Natural killer cell treated with Interleukin-12 subunit alpha and Interleukin-12 subunit beta and Interleukin-15 and Interleukin-18, amount 100 ng/mL, for 72 hours (primary cell): ENCODE measurements at regions not wholly inside any gene's neighbourhood (a gene's known extent, or its start where the extent isn't known, plus 50 kb on each side); places are given as distances from the start of the nearest gene placed in this dataset.

Source experiments
- ATAC-seq, 2 donors: fragments of 150-1000 bp; cut with Tn5 transposase in 1 of 2; sonication (Bioruptor Pico), chemical (Tn5 transposase) in 1 of 2; 2 replicates each; pipeline ENCODE4 v1.10.0; 2021
- DNase-seq: peaks from one replicate; pipeline ENCODE4 v3.0.0; 2022; ENCODE audit warnings: low spot score
- H3K27ac Mint-ChIP-seq, 2 donors: 1 replicate in 1 of 2; 2 replicates in 1 of 2; pipeline ENCODE4 v1.8.0; 2022; ENCODE audit warnings: mixed read lengths in 2 of 2, mild to moderate bottlenecking in 1 of 2, moderate library complexity in 1 of 2
- H3K27me3 Mint-ChIP-seq, 2 donors: 1 replicate in 1 of 2; 2 replicates in 1 of 2; pipeline ENCODE4 v1.8.0; 2022; ENCODE audit warnings: mixed read lengths in 2 of 2
- H3K36me3 Mint-ChIP-seq: one replicate; pipeline ENCODE4 v1.8.0; 2022; ENCODE audit warnings: mixed read lengths
- H3K4me1 Mint-ChIP-seq, 2 donors: 1 replicate in 1 of 2; 2 replicates in 1 of 2; pipeline ENCODE4 v1.8.0; 2022; ENCODE audit warnings: low read depth in 2 of 2, mixed read lengths in 2 of 2, mild to moderate bottlenecking in 1 of 2
- H3K4me3 Mint-ChIP-seq: one replicate; pipeline ENCODE4 v1.8.0; 2022; ENCODE audit warnings: mixed read lengths
- H3K9me3 Mint-ChIP-seq: 2 replicates; pipeline ENCODE4 v1.8.0; 2022; ENCODE audit warnings: mixed read lengths

GRCh38 chr17:69936996-69937395 is 138.0 kb upstream of the KCNJ16 start:
- Mint-ChIP-seq H3K27ac (no peak overlapping the region), H3K4me1 (no peaks in the 10 kb centered on the region), H3K36me3 (no peaks in the 10 kb centered on the region), H3K4me3 (no peak overlapping the region), H3K9me3 (peaks cover 9% of the 10 kb centered on the region), H3K27me3 (no peaks in the 10 kb centered on the region)
- ATAC-seq, result no peak
- no peak for DNase-seq

- DNase-seq (no peak), ATAC-seq (no peak)
- Mint-ChIP-seq H3K4me3 (no peak overlapping the region), H3K4me1 (no peaks in the 10 kb centered on the region), H3K9me3 (no peaks in the 10 kb centered on the region), H3K27ac (no peak overlapping the region), H3K36me3 (no peaks in the 10 kb centered on the region), H3K27me3 (no peaks in the 10 kb centered on the region)
These were observed 132.0 kb upstream of the KCNJ16 start for GRCh38 chr17:69943058-69943457.

- Mint-ChIP-seq H3K9me3 (no peaks in the 10 kb centered on the region), H3K27ac (no peak overlapping the region), H3K27me3 (no peaks in the 10 kb centered on the region), H3K36me3 (no peaks in the 10 kb centered on the region), H3K4me3 (no peak overlapping the region), H3K4me1 (no peaks in the 10 kb centered on the region)
- no peak for ATAC-seq
- no peak for DNase-seq
These were observed 130.6 kb upstream of the KCNJ16 start for GRCh38 chr17:69944406-69944805.

- Mint-ChIP-seq H3K4me1 (no peaks in the 10 kb centered on the region), H3K36me3 (no peaks in the 10 kb centered on the region), H3K27ac (no peak overlapping the region), H3K27me3 (no peaks in the 10 kb centered on the region), H3K4me3 (no peak overlapping the region), H3K9me3 (no peaks in the 10 kb centered on the region)
- DNase-seq, result no peak
- ATAC-seq, result no peak
These were observed 129.3 kb upstream of the KCNJ16 start for GRCh38 chr17:69945698-69946185.

- H3K36me3 Mint-ChIP-seq, result no peaks in the 10 kb centered on the region
- H3K27ac Mint-ChIP-seq, result no peak overlapping the region
- no peaks in the 10 kb centered on the region for H3K4me1 Mint-ChIP-seq
- no peak for ATAC-seq
- DNase-seq, result no peak
- H3K4me3 Mint-ChIP-seq, result no peak overlapping the region
- H3K27me3 Mint-ChIP-seq, result no peaks in the 10 kb centered on the region
- no peaks in the 10 kb centered on the region for H3K9me3 Mint-ChIP-seq
These were observed 127.8 kb upstream of the KCNJ16 start for GRCh38 chr17:69947027-69947759.

GRCh38 chr17:69948406-69948805 is 126.6 kb upstream of the KCNJ16 start:
- H3K27me3 Mint-ChIP-seq, result no peaks in the 10 kb centered on the region
- no peak for DNase-seq
- no peaks in the 10 kb centered on the region for H3K36me3 Mint-ChIP-seq
- no peak overlapping the region for H3K4me3 Mint-ChIP-seq
- no peaks in the 10 kb centered on the region for H3K9me3 Mint-ChIP-seq
- H3K4me1 Mint-ChIP-seq, result no peaks in the 10 kb centered on the region
- H3K27ac Mint-ChIP-seq, result no peak overlapping the region
- no peak for ATAC-seq

- no peak overlapping the region for H3K27ac Mint-ChIP-seq
- no peaks in the 10 kb centered on the region for H3K36me3 Mint-ChIP-seq
- H3K9me3 Mint-ChIP-seq, result no peaks in the 10 kb centered on the region
- DNase-seq (no peak), ATAC-seq (no peak)
- no peaks in the 10 kb centered on the region for H3K27me3 Mint-ChIP-seq
- H3K4me1 Mint-ChIP-seq, result no peaks in the 10 kb centered on the region
- H3K4me3 Mint-ChIP-seq, result no peak overlapping the region
These were observed 125.5 kb upstream of the KCNJ16 start for GRCh38 chr17:69949496-69949895.

- H3K27me3 Mint-ChIP-seq, result no peaks in the 10 kb centered on the region
- no peaks in the 10 kb centered on the region for H3K4me1 Mint-ChIP-seq
- no peak overlapping the region for H3K4me3 Mint-ChIP-seq
- DNase-seq (no peak), ATAC-seq (no peak)
- no peak overlapping the region for H3K27ac Mint-ChIP-seq
- H3K9me3 Mint-ChIP-seq, result no peaks in the 10 kb centered on the region
- H3K36me3 Mint-ChIP-seq, result no peaks in the 10 kb centered on the region
These were observed 124.9 kb upstream of the KCNJ16 start for GRCh38 chr17:69949973-69950695.

GRCh38 chr17:69950701-69951418 is 124.2 kb upstream of the KCNJ16 start:
- DNase-seq (no peak), ATAC-seq (no peak)
- H3K27ac Mint-ChIP-seq, result no peak overlapping the region
- no peaks in the 10 kb centered on the region for H3K27me3 Mint-ChIP-seq
- no peaks in the 10 kb centered on the region for H3K4me1 Mint-ChIP-seq
- H3K36me3 Mint-ChIP-seq, result no peaks in the 10 kb centered on the region
- H3K4me3 Mint-ChIP-seq, result no peak overlapping the region
- no peaks in the 10 kb centered on the region for H3K9me3 Mint-ChIP-seq

- Mint-ChIP-seq H3K9me3 (peaks cover 3% of the 10 kb centered on the region), H3K4me3 (no peak overlapping the region), H3K27me3 (no peaks in the 10 kb centered on the region), H3K4me1 (no peaks in the 10 kb centered on the region), H3K36me3 (no peaks in the 10 kb centered on the region), H3K27ac (no peak overlapping the region)
- no peak for ATAC-seq
- no peak for DNase-seq
These were observed 120.6 kb upstream of the KCNJ16 start for GRCh38 chr17:69954241-69954925.

- Mint-ChIP-seq H3K27ac (no peak overlapping the region), H3K9me3 (peaks cover 5% of the 10 kb centered on the region), H3K4me3 (no peak overlapping the region), H3K36me3 (no peaks in the 10 kb centered on the region), H3K27me3 (no peaks in the 10 kb centered on the region), H3K4me1 (no peaks in the 10 kb centered on the region)
- ATAC-seq (no peak), DNase-seq (no peak)
These were observed 117.0 kb upstream of the KCNJ16 start for GRCh38 chr17:69958063-69958462.

GRCh38 chr17:69959283-69959682 is 115.7 kb upstream of the KCNJ16 start:
- H3K4me1 Mint-ChIP-seq, result no peaks in the 10 kb centered on the region
- no peak for DNase-seq
- no peak for ATAC-seq
- peaks cover 5% of the 10 kb centered on the region for H3K9me3 Mint-ChIP-seq
- no peak overlapping the region for H3K27ac Mint-ChIP-seq
- H3K27me3 Mint-ChIP-seq, result no peaks in the 10 kb centered on the region
- no peak overlapping the region for H3K4me3 Mint-ChIP-seq
- H3K36me3 Mint-ChIP-seq, result no peaks in the 10 kb centered on the region

GRCh38 chr17:69960755-69961154 is 114.3 kb upstream of the KCNJ16 start:
- Mint-ChIP-seq H3K4me1 (no peaks in the 10 kb centered on the region), H3K9me3 (peaks cover 8% of the 10 kb centered on the region), H3K27me3 (no peaks in the 10 kb centered on the region), H3K36me3 (no peaks in the 10 kb centered on the region), H3K27ac (no peak overlapping the region), H3K4me3 (no peak overlapping the region)
- DNase-seq (no peak), ATAC-seq (no peak)
